GM12892 (cell line): ENCODE measurements at regions not wholly inside any gene's neighbourhood (a gene's known extent, or its start where the extent isn't known, plus 50 kb on each side); places are given as distances from the start of the nearest gene placed in this dataset.
"Not testable (repeated sequence)": the region's sequence is repeated elsewhere in the genome, so short reads cannot be mapped to it uniquely, and the experiment has no call there.

Experiments
- DNase-seq: peaks from one replicate; pipeline ENCODE4 v3.0.0; 2011; ENCODE audit not compliant: insufficient read length
- FAIRE-seq: peaks from 2 replicates; lab custom pipeline; 2011; peaks lifted over from hg19 to GRCh38; lab: Jason Lieb, UNC
- POLR2A ChIP-seq: IDR thresholded peaks from 2 replicates; pipeline ENCODE4 v1.6.1; 2011; ENCODE audit warnings: low read depth, low read length, control low read depth
- POLR2AphosphoS5 ChIP-seq: IDR thresholded peaks from 2 replicates; pipeline ENCODE4 v1.6.1; 2011; ENCODE audit warnings: low read depth, low read length, control low read depth
- TAF1 ChIP-seq: IDR thresholded peaks from 2 replicates; pipeline ENCODE4 v1.6.1; 2011; ENCODE audit warnings: low read depth, mild to moderate bottlenecking, control low read depth, low read length, borderline replicate concordance

GRCh38 chr4:158122501-158122900 lies 50.3 kb downstream of the GASK1B start:
- FAIRE-seq (no peak), DNase-seq (no peak)
- no peak for TF ChIP-seq TAF1

GRCh38 chr4:158121161-158121579 lies 51.7 kb downstream of the GASK1B start:
- TF ChIP-seq POLR2A: no peak
- no peak for TF ChIP-seq POLR2AphosphoS5
- TF ChIP-seq TAF1: no peak
- DNase-seq (no peak), FAIRE-seq (no peak)

GRCh38 chr4:158120645-158121151 lies 52.1 kb downstream of the GASK1B start:
- DNase-seq, FAIRE-seq: not testable (repeated sequence)

GRCh38 chr4:158112611-158113010 lies 60.2 kb downstream of the GASK1B start:
- FAIRE-seq: no peak
- no peak for TF ChIP-seq TAF1
- no peak for TF ChIP-seq POLR2AphosphoS5
- no peak for TF ChIP-seq POLR2A
- DNase-seq: no peak

GRCh38 chr4:158111241-158111640 lies 61.6 kb downstream of the GASK1B start:
- TF ChIP-seq POLR2A (no peak), POLR2AphosphoS5 (no peak), TAF1 (no peak)
- no peak for DNase-seq
- no peak for FAIRE-seq

- FAIRE-seq (no peak), DNase-seq (no peak)
- no peak for TF ChIP-seq TAF1
- no peak for TF ChIP-seq POLR2AphosphoS5
- no peak for TF ChIP-seq POLR2A
Measured at GRCh38 chr4:158102904-158103303, 69.9 kb downstream of the GASK1B start.

- no peak for TF ChIP-seq TAF1
- FAIRE-seq: no peak
- DNase-seq: no peak
Measured at GRCh38 chr4:158099686-158100085, 73.1 kb downstream of the GASK1B start.

- DNase-seq (no peak), FAIRE-seq (no peak)
- TF ChIP-seq POLR2A (no peak), POLR2AphosphoS5 (no peak), TAF1 (no peak)
Measured at GRCh38 chr4:158098802-158099201, 74.0 kb downstream of the GASK1B start.

- no peak for FAIRE-seq
- TF ChIP-seq POLR2A (no peak), POLR2AphosphoS5 (no peak), TAF1 (no peak)
- no peak for DNase-seq
Measured at GRCh38 chr4:158094413-158095134, 78.3 kb downstream of the GASK1B start.

GRCh38 chr4:158090323-158090722 lies 82.5 kb downstream of the GASK1B start:
- DNase-seq (no peak), FAIRE-seq (no peak)
- no peak for TF ChIP-seq POLR2A

- DNase-seq, FAIRE-seq: not testable (repeated sequence)
Measured at GRCh38 chr4:158089897-158090296, 82.9 kb downstream of the GASK1B start.

- TF ChIP-seq POLR2AphosphoS5 (no peak), TAF1 (no peak), POLR2A (no peak)
- no peak for DNase-seq
- no peak for FAIRE-seq
Measured at GRCh38 chr4:158080354-158080753, 92.5 kb downstream of the GASK1B start.

GRCh38 chr4:158079661-158080060 lies 93.2 kb downstream of the GASK1B start:
- FAIRE-seq (no peak), DNase-seq (no peak)
- TF ChIP-seq POLR2AphosphoS5: no peak
- TF ChIP-seq POLR2A: no peak
- no peak for TF ChIP-seq TAF1
